Ectodermal cell (in vitro differentiated cells): ENCODE measurements at regions not wholly inside any gene's neighbourhood (a gene's known extent, or its start where the extent isn't known, plus 50 kb on each side); places are given as distances from the start of the nearest gene placed in this dataset.
"Not testable (repeated sequence)": the region's sequence is repeated elsewhere in the genome, so short reads cannot be mapped to it uniquely, and the experiment has no call there.

Experiments used
- H3K27ac ChIP-seq: 2 replicates; pipeline ENCODE4 v1.7.0; 2013; ENCODE audit warnings: mild to moderate bottlenecking, low read depth, low read length; ENCODE audit not compliant: insufficient read depth, poor library complexity, severe bottlenecking
- H3K27me3 ChIP-seq: 2 replicates; pipeline ENCODE4 v1.7.0; 2013; ENCODE audit warnings: mild to moderate bottlenecking, low read length; ENCODE audit not compliant: insufficient read depth, control insufficient read depth, poor library complexity, severe bottlenecking
- H3K36me3 ChIP-seq: one replicate; pipeline ENCODE4 v1.7.0; 2013; ENCODE audit warnings: low read length; ENCODE audit not compliant: control insufficient read depth, insufficient read depth
- H3K4me1 ChIP-seq: one replicate; pipeline ENCODE4 v1.7.0; 2013; ENCODE audit warnings: low read length; ENCODE audit not compliant: control insufficient read depth, insufficient read depth
- H3K4me3 ChIP-seq: 2 replicates; pipeline ENCODE4 v1.7.0; 2013; ENCODE audit warnings: low read depth, low read length, control low read depth; ENCODE audit not compliant: insufficient read depth
- H3K9me3 ChIP-seq: 2 replicates; pipeline ENCODE4 v1.7.0; 2013; ENCODE audit warnings: mild to moderate bottlenecking, low read length, moderate library complexity; ENCODE audit not compliant: control insufficient read depth
- WGBS, 2 experiments: methylation state at CpG; one replicate each; pipeline ENCODE4 v1.1.7; 2013; ENCODE audit warnings: missing lambda C conversion rate in 2 of 2; 5-methylcytosine and 5-hydroxymethylcytosine counted together

GRCh38 chr7:52161483-52161882, 844.9 kb upstream of the COBL start:
- H3K36me3 ChIP-seq = no peaks in the 10 kb centered on the region
- H3K4me1 ChIP-seq = no peaks in the 10 kb centered on the region
- H3K27me3 ChIP-seq = no peaks in the 10 kb centered on the region
- no peaks in the 10 kb centered on the region for H3K9me3 ChIP-seq
- no peak overlapping the region for H3K27ac ChIP-seq
- H3K4me3 ChIP-seq = no peak overlapping the region

GRCh38 chr7:52159421-52159820, 842.8 kb upstream of the COBL start:
- H3K9me3 ChIP-seq, H3K27ac ChIP-seq, H3K4me3 ChIP-seq, H3K36me3 ChIP-seq, H3K4me1 ChIP-seq, H3K27me3 ChIP-seq: not testable (repeated sequence)
- 91 to 95% methylated on average over 14 to 17 of the region's 17 CpGs for WGBS, 2 experiments

- Histone ChIP-seq H3K36me3 (no peaks in the 10 kb centered on the region), H3K27me3 (no peaks in the 10 kb centered on the region), H3K27ac (no peak overlapping the region), H3K9me3 (no peaks in the 10 kb centered on the region), H3K4me3 (no peak overlapping the region), H3K4me1 (no peaks in the 10 kb centered on the region)
- WGBS, 2 experiments = 81 to 89% methylated on average over 2 of the region's 2 CpGs
These were observed 837.8 kb upstream of the COBL start for GRCh38 chr7:52154382-52154781.

- Histone ChIP-seq H3K4me3 (no peak overlapping the region), H3K4me1 (no peaks in the 10 kb centered on the region), H3K27me3 (no peaks in the 10 kb centered on the region), H3K9me3 (no peaks in the 10 kb centered on the region), H3K36me3 (no peaks in the 10 kb centered on the region), H3K27ac (no peak overlapping the region)
- 97 to 100% methylated on average over 1 of the region's 1 CpG for WGBS, 2 experiments
These were observed 835.0 kb upstream of the COBL start for GRCh38 chr7:52151559-52151958.

- Histone ChIP-seq H3K27ac (no peak overlapping the region), H3K4me3 (no peak overlapping the region), H3K36me3 (no peaks in the 10 kb centered on the region), H3K4me1 (no peaks in the 10 kb centered on the region), H3K27me3 (no peaks in the 10 kb centered on the region), H3K9me3 (no peaks in the 10 kb centered on the region)
- 85 to 100% methylated on average over 1 of the region's 2 CpGs for WGBS, 2 experiments
These were observed 834.3 kb upstream of the COBL start for GRCh38 chr7:52150952-52151351.

- Histone ChIP-seq H3K4me3 (no peak overlapping the region), H3K4me1 (no peaks in the 10 kb centered on the region), H3K27me3 (no peaks in the 10 kb centered on the region), H3K27ac (no peak overlapping the region), H3K36me3 (no peaks in the 10 kb centered on the region), H3K9me3 (no peaks in the 10 kb centered on the region)
- 92 to 98% methylated on average over 5 of the region's 6 CpGs for WGBS, 2 experiments
These were observed 830.4 kb upstream of the COBL start for GRCh38 chr7:52146871-52147634.

GRCh38 chr7:52143219-52143618, 826.6 kb upstream of the COBL start:
- WGBS, 2 experiments = 74 to 80% methylated on average over 4 of the region's 4 CpGs

GRCh38 chr7:52140851-52141250, 824.2 kb upstream of the COBL start:
- H3K36me3 ChIP-seq = no peaks in the 10 kb centered on the region
- H3K27ac ChIP-seq = no peak overlapping the region
- H3K4me3 ChIP-seq = no peak overlapping the region
- no peaks in the 10 kb centered on the region for H3K9me3 ChIP-seq
- no peaks in the 10 kb centered on the region for H3K27me3 ChIP-seq
- H3K4me1 ChIP-seq = no peaks in the 10 kb centered on the region
- WGBS, 2 experiments = 87 to 92% methylated on average over 4 of the region's 4 CpGs

More at GRCh38 chr7:52143219-52143618, 826.6 kb upstream of the COBL start:
- Histone ChIP-seq H3K4me3 (no peak overlapping the region), H3K4me1 (no peaks in the 10 kb centered on the region), H3K36me3 (no peaks in the 10 kb centered on the region), H3K27ac (no peak overlapping the region), H3K9me3 (no peaks in the 10 kb centered on the region), H3K27me3 (no peaks in the 10 kb centered on the region)

GRCh38 chr7:52135403-52135802, 818.8 kb upstream of the COBL start:
- Histone ChIP-seq H3K36me3 (no peaks in the 10 kb centered on the region), H3K27ac (no peak overlapping the region), H3K9me3 (no peaks in the 10 kb centered on the region), H3K27me3 (no peaks in the 10 kb centered on the region), H3K4me3 (no peak overlapping the region), H3K4me1 (no peaks in the 10 kb centered on the region)

- Histone ChIP-seq H3K4me1 (no peaks in the 10 kb centered on the region), H3K4me3 (no peak overlapping the region), H3K36me3 (no peaks in the 10 kb centered on the region), H3K27me3 (no peaks in the 10 kb centered on the region), H3K9me3 (no peaks in the 10 kb centered on the region), H3K27ac (no peak overlapping the region)
- WGBS, 2 experiments = 77 to 79% methylated on average over 3 of the region's 3 CpGs
These were observed 812.7 kb upstream of the COBL start for GRCh38 chr7:52129278-52129677.

- 15 to 30% methylated on average over 3 of the region's 3 CpGs for WGBS, 2 experiments
- H3K9me3 ChIP-seq = no peaks in the 10 kb centered on the region
- no peak overlapping the region for H3K27ac ChIP-seq
These were observed 804.3 kb upstream of the COBL start for GRCh38 chr7:52120912-52121311.

More at GRCh38 chr7:52120912-52121311, 804.3 kb upstream of the COBL start:
- Histone ChIP-seq H3K27me3 (no peaks in the 10 kb centered on the region), H3K36me3 (no peaks in the 10 kb centered on the region), H3K4me1 (peaks cover 22% of the 10 kb centered on the region), H3K4me3 (no peak overlapping the region)
